Iris pigment epithelial cell (primary cell): ENCODE measurements at regions not wholly inside any gene's neighbourhood (a gene's known extent, or its start where the extent isn't known, plus 50 kb on each side); places are given as distances from the start of the nearest gene placed in this dataset.
"Not testable (repeated sequence)": the region's sequence is repeated elsewhere in the genome, so short reads cannot be mapped to it uniquely, and the experiment has no call there.

Experiments
- DNase-seq: peaks from one replicate; pipeline ENCODE4 v3.0.0-alpha.2; 2011; ENCODE audit warnings: low read depth

DNA sequence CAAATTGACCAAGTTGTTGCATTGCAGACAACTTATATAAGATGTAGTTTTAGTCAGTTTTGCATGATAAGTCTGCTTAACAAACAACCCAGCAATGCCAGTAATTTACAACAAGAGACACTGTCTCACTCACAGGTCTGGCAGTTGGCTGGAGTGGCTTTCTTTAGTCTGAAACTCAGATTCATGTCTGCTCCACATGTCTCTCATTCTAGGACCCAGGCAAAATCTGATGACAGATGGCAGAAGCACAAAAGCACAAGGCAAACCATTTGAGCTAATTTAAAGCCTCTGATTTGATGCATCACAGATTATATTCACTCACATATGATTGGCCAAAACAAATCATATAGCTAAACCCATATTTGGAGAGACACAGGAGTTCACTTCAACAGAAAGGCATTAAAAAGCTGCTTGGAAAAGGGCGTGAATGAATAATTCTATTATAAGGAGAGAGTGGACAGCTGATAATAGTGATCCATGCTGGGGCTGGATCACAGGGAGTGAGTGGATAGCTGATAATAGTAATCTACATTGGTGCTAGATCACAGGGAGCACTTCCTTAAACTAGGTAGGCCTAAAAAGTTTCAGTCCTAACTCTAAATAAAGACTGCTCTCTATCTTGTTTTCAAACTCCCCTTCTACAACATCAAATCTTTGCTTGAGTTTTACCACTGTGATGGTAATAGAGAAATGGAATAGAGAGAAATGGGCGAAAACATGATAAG lies 593.2 kb upstream of the ZNF804A start:
- DNase-seq = no peak

DNA sequence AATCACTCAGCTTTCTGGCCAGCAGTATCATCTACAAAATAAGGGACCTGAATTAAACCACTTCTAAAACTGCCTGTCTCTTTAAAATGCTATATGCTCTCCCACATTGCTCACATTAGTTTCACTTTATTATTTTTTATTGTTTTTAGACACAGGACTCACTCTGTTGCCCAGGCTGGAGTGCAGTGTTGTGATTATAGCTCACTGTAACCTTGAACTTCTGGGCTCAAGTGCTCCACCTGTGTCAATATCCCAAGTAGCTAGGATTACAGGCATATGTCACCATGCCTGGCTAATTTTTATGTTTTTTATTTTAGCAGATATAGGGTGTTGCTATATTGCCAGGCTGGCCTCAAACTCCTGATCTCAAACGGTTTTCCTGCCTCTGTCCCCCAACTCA lies 591.3 kb upstream of the ZNF804A start:
- DNase-seq = no peak

DNA sequence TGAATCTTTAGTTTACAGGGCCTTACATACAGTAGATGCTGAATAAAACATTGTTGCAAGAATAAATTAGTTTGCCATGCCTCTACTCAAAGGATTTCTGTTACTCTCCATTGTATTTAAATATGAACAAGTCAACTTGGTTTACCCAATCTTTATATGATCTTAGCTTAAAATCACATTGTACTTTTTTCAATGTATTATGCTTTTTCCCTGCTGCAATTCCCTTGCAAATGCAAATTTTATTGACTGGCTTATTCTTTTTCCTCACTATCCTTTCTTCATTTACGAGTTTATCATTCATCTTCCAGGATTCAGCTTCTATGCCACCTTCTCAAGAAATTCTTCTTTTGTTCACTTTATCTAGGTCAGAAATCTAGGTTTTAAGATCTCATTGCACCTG lies 571.4 kb upstream of the ZNF804A start:
- DNase-seq = no peak

DNA sequence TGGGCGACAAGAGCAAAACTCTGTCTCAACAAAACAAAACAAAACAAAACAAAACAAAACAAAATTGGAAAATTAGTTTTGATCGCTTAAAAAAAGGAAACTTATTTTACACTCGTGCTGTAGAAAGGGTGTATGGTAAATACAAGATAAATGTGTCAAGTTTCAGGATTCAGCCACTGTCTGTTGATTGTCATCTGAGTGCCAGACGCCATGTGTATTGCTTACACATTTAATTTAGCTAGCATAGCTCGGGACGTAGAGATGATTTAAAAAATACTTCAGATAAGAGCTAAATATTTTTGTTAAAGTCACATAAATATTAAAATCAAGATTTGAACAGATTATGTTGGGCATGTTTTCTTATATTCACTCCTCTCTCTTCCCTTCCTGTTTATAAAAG lies 568.1 kb upstream of the ZNF804A start:
- DNase-seq = no peak

DNA sequence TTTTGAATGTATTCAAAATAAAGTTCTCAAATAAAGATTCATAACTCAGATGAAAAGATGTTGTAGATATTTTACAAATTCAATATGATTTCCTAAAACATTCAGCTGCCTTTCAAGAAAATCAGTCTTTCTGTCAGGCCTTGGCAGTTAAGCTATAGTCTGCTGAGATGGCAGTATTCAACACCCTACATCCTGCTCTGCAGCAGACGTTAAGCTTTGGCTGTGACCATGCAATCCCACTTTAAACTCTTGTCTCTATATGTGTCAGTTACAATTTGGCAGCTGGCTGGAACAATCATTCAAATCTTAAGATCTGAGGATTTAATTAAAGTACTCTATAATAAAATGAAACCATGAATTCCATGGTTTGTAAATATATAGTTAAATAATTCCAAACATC lies 567.3 kb upstream of the ZNF804A start:
- no peak for DNase-seq

DNA sequence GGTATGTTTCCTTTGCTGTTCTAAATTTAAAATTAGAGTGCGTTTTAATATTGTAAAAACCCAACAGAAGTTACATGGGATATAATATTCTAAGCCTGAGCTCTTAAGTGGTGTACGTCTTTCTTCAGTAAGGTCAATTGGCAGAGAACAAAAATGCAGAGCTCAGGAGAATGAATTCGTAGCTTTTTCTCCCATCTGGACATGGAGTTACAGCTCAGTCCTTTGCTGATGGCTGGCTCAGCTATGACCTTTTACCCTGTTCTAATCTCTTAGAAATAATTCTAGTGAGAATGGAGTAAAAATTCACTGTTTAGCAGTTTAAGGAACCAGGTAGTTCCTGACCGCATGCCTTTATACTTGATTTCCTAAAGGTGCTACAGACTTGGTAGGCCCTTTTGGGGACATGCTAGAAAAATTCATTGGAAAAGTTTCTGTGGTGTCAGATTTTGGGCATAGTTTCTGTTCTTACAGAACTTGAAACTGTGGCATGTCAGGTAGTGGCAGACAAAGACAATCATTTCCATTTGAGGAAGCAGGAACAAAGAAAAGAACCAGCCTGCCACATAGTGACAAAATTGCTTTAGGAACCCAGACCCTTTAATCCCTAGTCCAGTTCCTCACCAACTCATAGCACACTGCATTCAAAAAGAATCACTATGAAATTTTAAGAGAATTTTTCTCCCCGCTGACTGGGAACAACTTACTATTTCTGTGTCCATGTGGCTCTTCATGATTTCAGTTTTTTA lies 566.8 kb upstream of the ZNF804A start:
- no peak for DNase-seq

DNA sequence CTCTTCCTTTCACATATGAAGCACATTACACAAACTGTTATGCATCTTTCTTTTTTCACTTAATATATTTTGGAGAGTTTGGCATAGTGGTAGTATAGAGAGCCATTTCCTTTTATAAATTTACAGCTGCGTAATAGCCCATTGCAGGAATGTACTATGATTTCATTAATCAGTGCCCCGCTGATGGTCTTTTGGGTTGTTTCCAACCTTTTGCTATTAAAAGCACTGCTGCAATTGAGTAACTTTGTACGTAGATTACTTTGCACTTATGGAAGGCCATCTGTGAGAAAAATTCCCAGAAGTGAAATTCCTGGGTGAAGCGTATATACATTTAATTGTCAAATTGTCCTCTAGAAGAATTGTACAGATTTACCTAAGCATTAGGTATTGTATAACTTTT lies 565.3 kb upstream of the ZNF804A start:
- no peak for DNase-seq

DNA sequence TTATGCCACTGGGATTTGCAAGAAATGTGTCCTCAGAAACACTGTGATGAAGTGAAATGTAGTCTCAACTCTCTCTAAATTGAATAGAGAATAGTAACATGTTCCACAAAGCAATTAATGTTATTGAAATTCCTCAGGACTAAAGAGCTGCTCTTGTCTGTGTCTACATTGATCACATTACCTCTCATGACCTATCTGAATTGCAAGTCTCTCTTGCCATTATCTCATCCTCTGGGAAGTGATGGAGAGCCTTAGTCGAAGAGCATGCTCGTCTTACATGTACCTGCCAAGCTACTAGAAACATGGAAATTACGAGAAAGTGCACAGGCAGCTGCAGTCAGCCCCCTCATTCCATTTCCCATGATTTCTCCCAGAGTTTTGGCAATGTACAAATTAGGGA lies 561.1 kb upstream of the ZNF804A start:
- DNase-seq = no peak

DNA sequence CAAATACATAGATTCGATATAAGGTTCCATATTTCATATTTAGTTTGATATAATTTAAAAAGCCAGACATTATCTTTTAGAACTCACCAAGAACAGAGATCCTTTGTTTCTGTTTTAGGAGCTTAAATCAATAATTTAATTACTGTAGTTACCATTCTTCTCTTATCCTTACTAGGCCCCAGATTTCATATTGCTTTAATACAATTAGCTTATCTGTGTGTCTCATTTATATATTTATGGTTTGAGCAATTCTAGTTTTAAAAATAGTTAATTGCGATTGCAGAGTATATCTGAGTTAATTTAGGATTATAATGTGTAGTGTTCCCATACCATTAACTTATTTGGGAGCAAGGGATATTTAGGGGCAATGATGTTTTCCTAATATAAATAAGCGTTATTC lies 558.8 kb upstream of the ZNF804A start:
- DNase-seq = no peak

DNA sequence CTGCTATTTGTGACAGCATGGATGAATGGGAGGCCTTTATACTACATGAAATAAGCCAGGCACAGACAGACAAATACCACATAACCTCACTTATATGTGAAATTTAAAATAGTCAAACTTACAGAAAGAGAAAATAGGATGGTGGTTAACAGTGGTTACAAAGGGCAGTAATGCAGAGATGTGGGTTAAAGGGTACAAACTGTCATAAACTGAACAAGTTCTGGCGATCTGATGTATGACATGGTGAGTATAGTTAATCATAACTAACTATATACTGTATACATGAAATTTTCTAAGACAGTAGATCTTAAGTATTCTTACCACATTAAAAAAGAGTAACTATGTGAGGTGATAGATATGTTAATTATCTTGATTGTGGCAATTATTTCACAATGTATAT lies 558.1 kb upstream of the ZNF804A start:
- DNase-seq = no peak

DNA sequence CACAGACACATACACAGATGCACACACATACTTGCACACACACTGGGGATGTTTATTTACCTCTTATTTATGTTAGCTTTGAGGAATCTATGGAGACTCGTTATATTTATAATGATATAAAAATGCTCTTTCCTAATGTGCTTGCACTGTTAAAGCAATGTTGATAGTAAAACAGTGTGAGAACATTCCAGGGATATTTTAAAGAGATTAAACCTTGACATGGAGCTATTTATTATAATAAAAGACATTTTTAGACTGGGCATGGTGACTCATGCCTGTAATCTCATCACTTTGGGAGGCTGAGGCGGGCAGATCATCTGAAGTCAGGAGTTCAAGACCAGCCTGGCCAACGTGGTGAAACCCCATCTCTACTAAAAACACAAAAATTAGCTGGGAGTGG lies 557.3 kb upstream of the ZNF804A start:
- DNase-seq = peak; percentile 24

DNA sequence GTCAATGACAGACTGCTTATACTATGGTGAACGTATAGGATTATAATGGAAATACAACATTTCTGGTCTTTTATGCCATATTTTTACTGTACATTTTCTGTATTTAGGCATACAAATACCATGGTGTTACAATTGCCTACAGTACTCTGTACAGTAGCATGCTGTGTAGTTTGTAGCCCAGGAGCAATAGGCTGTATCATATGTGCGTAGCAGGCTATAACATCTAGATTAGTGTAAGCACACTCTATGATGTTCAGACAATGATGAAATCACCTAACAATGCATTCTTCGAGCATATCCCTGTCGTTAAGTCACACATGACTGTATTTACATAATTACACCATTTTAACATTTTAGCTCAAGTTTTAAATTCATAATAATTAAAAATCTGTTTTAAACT lies 556.6 kb upstream of the ZNF804A start:
- DNase-seq = no peak

DNA sequence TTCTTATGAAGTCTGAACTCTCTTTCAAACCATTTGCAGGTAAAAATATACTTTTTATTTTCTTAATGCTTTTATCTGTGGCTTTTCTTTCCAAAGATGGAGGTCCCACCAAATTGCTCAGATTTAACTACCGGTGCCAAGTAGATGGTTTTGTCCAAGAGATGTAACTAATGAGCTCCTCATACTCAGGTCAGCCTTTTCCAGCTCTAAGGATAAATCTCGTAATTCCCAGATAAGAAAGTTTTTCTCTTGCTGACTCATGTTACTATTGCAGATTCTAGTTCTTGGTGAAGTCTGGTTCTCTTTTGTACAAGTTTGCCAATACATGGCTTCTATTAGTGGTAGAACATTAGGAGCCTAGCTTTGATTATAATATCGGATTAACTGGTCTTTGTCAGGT lies 550.8 kb upstream of the ZNF804A start:
- DNase-seq = peak; percentile 1

DNA sequence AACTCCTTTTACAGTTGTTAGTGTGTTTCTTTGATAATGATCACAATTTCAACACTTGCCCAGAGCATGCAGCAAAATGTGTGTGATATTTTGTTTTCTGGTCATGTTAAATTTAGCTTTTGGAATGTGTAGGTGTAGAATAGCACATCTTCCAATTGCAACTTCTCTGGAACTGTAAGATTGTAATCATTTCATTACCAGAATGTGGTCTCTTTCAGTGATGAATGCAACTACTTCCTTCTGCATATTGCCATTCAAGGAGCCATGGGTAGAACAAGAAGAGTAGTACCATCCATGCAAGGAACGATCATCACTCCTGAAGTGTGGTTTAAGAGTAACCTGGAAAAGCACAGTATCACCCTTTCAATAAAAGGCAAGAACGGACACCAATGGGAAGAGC lies 548.8 kb upstream of the ZNF804A start:
- no peak for DNase-seq

DNA sequence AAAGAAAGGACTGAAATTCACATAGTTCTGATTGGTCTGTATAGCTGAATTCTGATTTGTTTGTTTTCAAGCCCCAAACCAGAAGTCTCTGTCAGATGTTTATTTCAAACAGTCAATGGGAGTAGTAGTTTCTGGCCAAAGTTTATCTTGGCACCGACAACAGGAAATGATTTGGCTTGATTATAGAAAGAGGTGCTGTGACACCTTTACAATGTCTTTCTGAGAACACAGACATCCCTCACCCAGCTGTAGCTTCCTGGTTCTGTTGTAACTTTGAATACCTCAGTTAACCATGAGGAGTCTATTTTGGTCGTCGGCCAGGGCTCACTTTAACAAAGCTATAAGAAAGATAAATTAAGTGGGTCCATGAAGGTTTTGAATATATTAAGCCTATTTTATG lies 545.0 kb upstream of the ZNF804A start:
- peak; percentile 0 for DNase-seq

DNA sequence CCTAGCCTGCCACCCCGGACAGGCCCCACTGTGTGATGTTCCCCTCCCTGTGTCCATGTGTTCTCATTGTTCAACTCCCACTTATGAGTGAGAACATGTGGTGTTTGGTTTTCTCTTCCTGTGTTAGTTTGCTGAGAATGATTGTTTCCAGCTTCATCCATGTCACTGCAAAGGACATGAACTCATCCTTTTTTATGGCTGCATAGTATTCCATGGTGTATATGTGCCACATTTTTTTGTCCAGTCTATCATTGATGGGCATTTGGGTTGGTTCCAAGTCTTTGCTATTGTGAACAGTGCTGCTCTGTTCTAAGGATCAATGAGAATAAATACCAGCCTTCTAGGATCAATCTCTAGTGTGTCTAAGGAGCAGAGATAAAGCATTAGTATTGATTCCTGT lies 543.9 kb upstream of the ZNF804A start:
- DNase-seq = not testable (repeated sequence)

DNA sequence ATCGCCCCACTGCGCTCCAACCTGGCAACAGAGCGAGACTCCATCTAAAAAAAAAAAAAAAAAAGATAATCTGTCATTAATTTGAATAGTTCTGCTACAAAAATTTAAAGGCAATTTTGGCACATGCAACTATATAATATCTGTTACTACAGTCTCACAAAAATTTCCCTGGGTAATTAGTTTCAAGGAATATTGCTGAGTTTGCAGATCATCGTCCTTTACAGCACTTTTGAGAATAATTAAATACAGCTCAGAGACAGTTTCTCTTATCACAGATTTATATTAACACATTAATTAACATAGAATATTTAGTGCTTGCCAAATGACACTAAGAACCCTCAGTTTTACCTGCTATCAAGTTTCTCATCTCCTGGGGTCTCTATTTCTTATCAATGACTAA lies 540.4 kb upstream of the ZNF804A start:
- DNase-seq = no peak

DNA sequence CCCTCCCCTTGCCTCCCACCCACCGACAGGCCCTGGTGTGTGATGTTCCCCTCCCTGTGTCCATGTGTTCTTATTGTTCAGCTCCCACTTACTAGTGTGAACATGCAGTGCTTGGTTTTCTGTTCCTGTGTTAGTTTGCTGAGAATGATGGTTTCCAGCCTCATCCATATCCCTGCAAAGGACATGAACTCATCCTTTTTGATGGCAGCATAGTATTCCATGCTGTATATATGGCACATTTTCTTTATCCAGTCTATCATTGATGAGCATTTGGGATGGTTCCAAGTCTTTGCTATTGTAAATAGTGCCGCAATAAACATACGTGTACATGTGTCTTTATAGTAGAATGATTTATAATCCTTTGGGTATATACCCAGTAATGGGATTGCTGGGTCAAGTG lies 538.1 kb upstream of the ZNF804A start:
- not testable (repeated sequence) for DNase-seq

DNA sequence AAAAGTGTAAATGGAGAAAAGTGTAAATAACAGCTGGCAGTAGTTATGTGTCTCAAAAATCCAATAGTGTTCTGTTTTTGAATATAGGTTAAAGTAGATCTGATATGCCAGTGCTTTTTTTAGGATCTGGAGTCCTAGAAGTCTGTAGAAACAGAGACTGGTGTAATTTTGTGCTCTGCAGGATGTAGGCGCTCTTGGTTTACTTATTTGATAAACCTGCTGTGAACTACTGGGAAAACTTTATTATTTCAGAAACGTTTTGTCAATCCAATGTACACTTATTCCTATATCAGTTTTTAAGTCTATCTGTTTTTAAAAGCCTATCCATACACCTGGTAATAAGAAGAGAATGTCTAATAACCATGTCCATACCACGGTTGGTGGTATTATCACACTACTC lies 530.8 kb upstream of the ZNF804A start:
- no peak for DNase-seq

DNA sequence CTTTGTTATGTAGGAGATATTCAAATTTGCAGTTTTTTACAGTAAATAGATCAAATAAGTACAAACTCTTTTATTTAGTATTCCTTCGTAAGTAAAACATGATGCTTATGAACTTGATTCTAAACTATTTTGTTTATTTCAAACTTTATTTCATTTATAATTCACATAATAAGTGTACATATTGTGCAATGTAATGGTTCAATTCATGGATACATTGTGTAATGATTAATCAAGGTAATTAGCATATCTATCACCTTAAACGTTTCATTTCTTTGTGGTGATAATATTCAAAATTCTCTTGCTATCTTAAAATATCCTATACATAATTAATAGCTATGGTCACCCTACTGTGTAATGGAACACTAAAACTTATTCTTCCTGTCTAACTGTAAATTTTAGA lies 525.9 kb upstream of the ZNF804A start:
- DNase-seq = no peak

DNA sequence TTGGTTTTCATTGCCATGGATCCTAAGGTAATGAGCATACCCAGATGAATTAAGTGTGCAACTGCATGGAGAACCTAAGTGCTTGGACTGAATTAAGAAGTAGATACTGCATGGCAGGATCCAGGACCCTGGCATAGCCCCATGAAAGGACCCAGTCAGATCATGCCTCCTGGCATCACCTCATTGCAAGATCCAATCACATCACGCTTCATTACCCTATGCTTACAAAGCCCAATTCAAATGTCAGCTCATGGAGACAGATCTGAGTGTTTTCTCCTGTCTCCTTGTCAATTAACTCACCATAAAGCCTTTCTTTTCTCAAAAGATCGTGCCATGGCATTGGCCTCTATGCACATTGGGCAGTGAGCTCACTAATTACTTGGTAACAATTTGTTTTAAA lies 519.8 kb upstream of the ZNF804A start:
- DNase-seq = no peak

DNA sequence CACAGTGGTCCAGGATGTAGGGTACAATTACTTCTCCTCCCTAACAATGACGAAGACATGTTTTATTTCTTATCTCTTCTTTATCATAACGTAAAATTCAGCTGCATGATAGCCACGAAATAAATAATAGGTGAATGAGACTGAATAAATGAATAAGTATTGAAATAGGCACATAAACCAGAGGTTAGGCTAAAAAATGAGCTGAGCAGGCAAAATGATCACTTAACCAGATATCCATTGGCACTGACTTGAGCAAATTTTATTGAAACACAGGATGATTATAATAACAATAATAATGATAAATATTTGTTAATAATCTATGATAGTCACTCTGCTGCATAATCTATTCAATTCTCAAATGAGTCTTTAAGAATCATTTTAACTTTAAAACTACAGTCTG lies 506.9 kb upstream of the ZNF804A start:
- no peak for DNase-seq

DNA sequence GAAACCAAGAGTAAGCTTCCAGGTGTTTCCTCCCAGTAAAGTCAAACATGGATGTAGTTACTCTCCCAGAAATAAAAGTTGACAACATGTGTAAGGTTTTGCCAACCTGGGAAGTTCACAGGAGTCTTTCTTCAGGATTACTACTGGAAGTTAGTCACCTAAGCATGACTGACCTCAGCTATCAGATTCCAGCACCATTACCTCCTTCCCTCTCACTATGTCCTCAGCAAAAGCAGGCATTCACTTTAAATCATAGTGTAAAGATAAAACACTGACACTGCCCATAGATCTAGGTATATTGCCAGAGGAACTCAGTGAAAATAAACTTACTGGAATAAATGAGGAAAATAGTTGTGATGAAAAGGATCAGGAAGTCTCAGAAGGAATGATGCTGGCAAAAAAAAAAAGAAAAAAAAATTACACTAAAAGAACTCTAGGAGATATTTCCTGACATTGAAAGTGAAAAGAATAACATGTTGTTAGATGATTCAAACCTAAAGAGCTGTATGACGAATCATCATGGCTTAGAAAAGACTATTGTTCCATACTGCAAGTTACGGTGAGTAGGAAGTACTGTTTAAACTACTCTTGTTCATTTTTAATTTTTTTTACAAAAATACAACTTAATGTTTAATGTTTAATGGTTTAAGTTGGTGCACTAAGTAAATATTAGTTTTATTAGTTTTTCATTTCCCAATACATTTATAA lies 484.5 kb upstream of the ZNF804A start:
- DNase-seq = no peak
